Suprapubic skin (tissue), 3 donors: ENCODE measurements at regions not wholly inside any gene's neighbourhood (a gene's known extent, or its start where the extent isn't known, plus 50 kb on each side); places are given as distances from the start of the nearest gene placed in this dataset.

Source experiments
- POLR2A ChIP-seq, 2 donors: fragments of 450-650 bp; IDR thresholded peaks; one replicate each; pipeline ENCODE4 v1.6.1; 2017; ENCODE audit warnings: antibody characterized with exemption in 2 of 2, mild to moderate bottlenecking in 2 of 2, moderate library complexity in 2 of 2
- TF ChIP-seq, protein P1 (sequence below), 2 donors: fragments of 200-600 bp in 1 of 2; fragments of 450-650 bp in 1 of 2; sonication (generic) in 1 of 2; IDR thresholded peaks; one replicate each; pipeline ENCODE4 v1.5.1; 2016 to 2019; ENCODE audit warnings: antibody characterized with exemption in 2 of 2, mild to moderate bottlenecking in 1 of 2, moderate library complexity in 1 of 2

- TF ChIP-seq, protein P1, sequence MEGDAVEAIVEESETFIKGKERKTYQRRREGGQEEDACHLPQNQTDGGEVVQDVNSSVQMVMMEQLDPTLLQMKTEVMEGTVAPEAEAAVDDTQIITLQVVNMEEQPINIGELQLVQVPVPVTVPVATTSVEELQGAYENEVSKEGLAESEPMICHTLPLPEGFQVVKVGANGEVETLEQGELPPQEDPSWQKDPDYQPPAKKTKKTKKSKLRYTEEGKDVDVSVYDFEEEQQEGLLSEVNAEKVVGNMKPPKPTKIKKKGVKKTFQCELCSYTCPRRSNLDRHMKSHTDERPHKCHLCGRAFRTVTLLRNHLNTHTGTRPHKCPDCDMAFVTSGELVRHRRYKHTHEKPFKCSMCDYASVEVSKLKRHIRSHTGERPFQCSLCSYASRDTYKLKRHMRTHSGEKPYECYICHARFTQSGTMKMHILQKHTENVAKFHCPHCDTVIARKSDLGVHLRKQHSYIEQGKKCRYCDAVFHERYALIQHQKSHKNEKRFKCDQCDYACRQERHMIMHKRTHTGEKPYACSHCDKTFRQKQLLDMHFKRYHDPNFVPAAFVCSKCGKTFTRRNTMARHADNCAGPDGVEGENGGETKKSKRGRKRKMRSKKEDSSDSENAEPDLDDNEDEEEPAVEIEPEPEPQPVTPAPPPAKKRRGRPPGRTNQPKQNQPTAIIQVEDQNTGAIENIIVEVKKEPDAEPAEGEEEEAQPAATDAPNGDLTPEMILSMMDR (IDR thresholded peaks at IDR 0.05) = no peak
- TF ChIP-seq POLR2A (IDR thresholded peaks at IDR 0.05) = no peak
These were observed 98.2 kb upstream of the ERG start for GRCh38 chr21:38596264-38597042.
